ENCODE measurements at regions not wholly inside any gene's neighbourhood (a gene's known extent, or its start where the extent isn't known, plus 50 kb on each side); places are given as distances from the start of the nearest gene placed in this dataset.

- no peak for TF ChIP-seq POLR2A (IDR thresholded peaks at IDR 0.05)
- no peak for TF ChIP-seq CTCF (IDR thresholded peaks at IDR 0.05)
Measured at GRCh38 chr3:18556503-18557135, 131.5 kb upstream of the SATB1 start.

Data from Peyer's patch (tissue), 4 donors.